ENCODE measurements at regions not wholly inside any gene's neighbourhood (a gene's known extent, or its start where the extent isn't known, plus 50 kb on each side); places are given as distances from the start of the nearest gene placed in this dataset.

DNA sequence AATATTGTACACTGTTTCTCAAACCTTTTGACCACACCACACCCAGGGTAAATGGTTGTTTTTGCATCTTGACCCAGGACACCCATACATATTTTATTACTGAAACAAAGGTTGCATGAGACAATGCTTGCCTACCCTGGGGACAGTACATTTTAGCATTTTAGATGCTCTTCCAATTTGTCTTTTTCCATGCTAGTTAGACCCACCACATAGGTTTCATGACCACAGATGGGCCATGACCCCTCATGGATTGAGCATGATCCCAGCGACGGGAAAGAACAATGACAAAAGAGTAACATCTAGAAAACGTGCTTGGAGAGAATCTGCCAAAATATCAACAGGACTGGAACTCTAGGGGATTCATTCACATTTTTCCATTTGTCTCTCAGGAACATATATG, 161.0 kb upstream of the PFN2 start:
- TF ChIP-seq, protein P1, sequence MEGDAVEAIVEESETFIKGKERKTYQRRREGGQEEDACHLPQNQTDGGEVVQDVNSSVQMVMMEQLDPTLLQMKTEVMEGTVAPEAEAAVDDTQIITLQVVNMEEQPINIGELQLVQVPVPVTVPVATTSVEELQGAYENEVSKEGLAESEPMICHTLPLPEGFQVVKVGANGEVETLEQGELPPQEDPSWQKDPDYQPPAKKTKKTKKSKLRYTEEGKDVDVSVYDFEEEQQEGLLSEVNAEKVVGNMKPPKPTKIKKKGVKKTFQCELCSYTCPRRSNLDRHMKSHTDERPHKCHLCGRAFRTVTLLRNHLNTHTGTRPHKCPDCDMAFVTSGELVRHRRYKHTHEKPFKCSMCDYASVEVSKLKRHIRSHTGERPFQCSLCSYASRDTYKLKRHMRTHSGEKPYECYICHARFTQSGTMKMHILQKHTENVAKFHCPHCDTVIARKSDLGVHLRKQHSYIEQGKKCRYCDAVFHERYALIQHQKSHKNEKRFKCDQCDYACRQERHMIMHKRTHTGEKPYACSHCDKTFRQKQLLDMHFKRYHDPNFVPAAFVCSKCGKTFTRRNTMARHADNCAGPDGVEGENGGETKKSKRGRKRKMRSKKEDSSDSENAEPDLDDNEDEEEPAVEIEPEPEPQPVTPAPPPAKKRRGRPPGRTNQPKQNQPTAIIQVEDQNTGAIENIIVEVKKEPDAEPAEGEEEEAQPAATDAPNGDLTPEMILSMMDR (conservative IDR thresholded peaks at IDR 0.05; ENCODE audit: low read depth, low read length), result no peak
- no peak for TF ChIP-seq EZH2phosphoT487 (IDR thresholded peaks at IDR 0.05; ENCODE audit: borderline replicate concordance, low read length)
